ENCODE measurements at regions not wholly inside any gene's neighbourhood (a gene's known extent, or its start where the extent isn't known, plus 50 kb on each side); places are given as distances from the start of the nearest gene placed in this dataset.

GRCh38 chr9:28379082-28379481 is 805.8 kb upstream of the C9orf72 start:
- no peak for DNase-seq
- H3K4me1 ChIP-seq, result no peaks in the 10 kb centered on the region
- no peak for TF ChIP-seq CTCF (IDR thresholded peaks at IDR 0.05; ENCODE audit: low read depth, low read length)
- no peaks in the 10 kb centered on the region for H3K36me3 ChIP-seq
- H3K27me3 ChIP-seq, result no peaks in the 10 kb centered on the region
- no peaks in the 10 kb centered on the region; the same call in 1 of the 2 replicates for H3K9me3 ChIP-seq
- H3K4me3 ChIP-seq (ENCODE audit: low read depth, low read length), result no peak overlapping the region

- H3K4me1 ChIP-seq, result peaks cover 4% of the 10 kb centered on the region
Measured at GRCh38 chr9:28389411-28389810, 816.1 kb upstream of the C9orf72 start.

GRCh38 chr9:28394774-28395173 is 821.5 kb upstream of the C9orf72 start:
- Histone ChIP-seq H3K4me3 (ENCODE audit: low read depth, low read length) (no peak overlapping the region), H3K36me3 (no peaks in the 10 kb centered on the region), H3K9me3 (no peaks in the 10 kb centered on the region), H3K4me1 (peaks cover 10% of the 10 kb centered on the region), H3K27me3 (no peaks in the 10 kb centered on the region)
- TF ChIP-seq CTCF (IDR thresholded peaks at IDR 0.05; ENCODE audit: low read depth, low read length), result no peak
- peak; percentile 30 for DNase-seq

More at GRCh38 chr9:28389411-28389810, 816.1 kb upstream of the C9orf72 start:
- Histone ChIP-seq H3K27me3 (no peaks in the 10 kb centered on the region), H3K36me3 (no peaks in the 10 kb centered on the region; the same call in 1 of the 2 replicates), H3K4me3 (ENCODE audit: low read depth, low read length) (no peak overlapping the region), H3K9me3 (0 out of 2 replicates have a peak, but pooled peaks cover 2% of the 10 kb centered on the region)
- no peak for TF ChIP-seq CTCF (IDR thresholded peaks at IDR 0.05; ENCODE audit: low read depth, low read length)
- no peak for DNase-seq

GRCh38 chr9:28396058-28396457 is 822.8 kb upstream of the C9orf72 start:
- no peak for TF ChIP-seq CTCF (IDR thresholded peaks at IDR 0.05; ENCODE audit: low read depth, low read length)

GRCh38 chr9:28407351-28407750 is 834.1 kb upstream of the C9orf72 start:
- Histone ChIP-seq H3K4me1 (peaks cover 9% of the 10 kb centered on the region; the same call in 1 of the 2 replicates), H3K4me3 (ENCODE audit: low read depth, low read length) (no peak overlapping the region), H3K9me3 (no peaks in the 10 kb centered on the region), H3K27me3 (no peaks in the 10 kb centered on the region), H3K36me3 (no peaks in the 10 kb centered on the region)
- TF ChIP-seq CTCF (IDR thresholded peaks at IDR 0.05; ENCODE audit: low read depth, low read length), result no peak
- no peak for DNase-seq

More at GRCh38 chr9:28396058-28396457, 822.8 kb upstream of the C9orf72 start:
- no peak overlapping the region for H3K4me3 ChIP-seq (ENCODE audit: low read depth, low read length)
- DNase-seq, result no peak
- no peaks in the 10 kb centered on the region for H3K36me3 ChIP-seq
- H3K27me3 ChIP-seq, result no peaks in the 10 kb centered on the region
- no peaks in the 10 kb centered on the region for H3K9me3 ChIP-seq
- peaks cover 10% of the 10 kb centered on the region for H3K4me1 ChIP-seq

- Histone ChIP-seq H3K36me3 (no peaks in the 10 kb centered on the region), H3K4me3 (ENCODE audit: low read depth, low read length) (no peak overlapping the region), H3K9me3 (no peaks in the 10 kb centered on the region), H3K4me1 (peaks cover 9% of the 10 kb centered on the region), H3K27me3 (no peaks in the 10 kb centered on the region)
- TF ChIP-seq CTCF (IDR thresholded peaks at IDR 0.05; ENCODE audit: low read depth, low read length), result no peak
- DNase-seq, result no peak
Measured at GRCh38 chr9:28409919-28410318, 836.6 kb upstream of the C9orf72 start.
